Tibial nerve (tissue), 4 donors: ENCODE measurements at regions not wholly inside any gene's neighbourhood (a gene's known extent, or its start where the extent isn't known, plus 50 kb on each side); places are given as distances from the start of the nearest gene placed in this dataset.

Experiments
- EP300 ChIP-seq, 2 donors: sonication (generic); formaldehyde crosslinking; IDR thresholded peaks; one replicate each; pipeline ENCODE4 v1.6.1; 2017; ENCODE audit warnings: antibody characterized with exemption in 2 of 2, mild to moderate bottlenecking in 1 of 2
- POLR2A ChIP-seq, 2 donors: fragments of 450-650 bp; IDR thresholded peaks; one replicate each; pipeline ENCODE4 v1.6.1; 2017; ENCODE audit warnings: antibody characterized with exemption in 2 of 2, mild to moderate bottlenecking in 2 of 2, moderate library complexity in 2 of 2
- TF ChIP-seq, protein P1 (sequence below), 5 experiments: fragments of 200-600 bp in 3 of 5; fragments of 450-650 bp in 2 of 5; sonication (generic) in 3 of 5; IDR thresholded peaks; one replicate each; pipeline ENCODE4 v1.5.1; 2016 to 2019; ENCODE audit warnings: antibody characterized with exemption in 5 of 5, mild to moderate bottlenecking in 3 of 5, moderate library complexity in 2 of 5

DNA sequence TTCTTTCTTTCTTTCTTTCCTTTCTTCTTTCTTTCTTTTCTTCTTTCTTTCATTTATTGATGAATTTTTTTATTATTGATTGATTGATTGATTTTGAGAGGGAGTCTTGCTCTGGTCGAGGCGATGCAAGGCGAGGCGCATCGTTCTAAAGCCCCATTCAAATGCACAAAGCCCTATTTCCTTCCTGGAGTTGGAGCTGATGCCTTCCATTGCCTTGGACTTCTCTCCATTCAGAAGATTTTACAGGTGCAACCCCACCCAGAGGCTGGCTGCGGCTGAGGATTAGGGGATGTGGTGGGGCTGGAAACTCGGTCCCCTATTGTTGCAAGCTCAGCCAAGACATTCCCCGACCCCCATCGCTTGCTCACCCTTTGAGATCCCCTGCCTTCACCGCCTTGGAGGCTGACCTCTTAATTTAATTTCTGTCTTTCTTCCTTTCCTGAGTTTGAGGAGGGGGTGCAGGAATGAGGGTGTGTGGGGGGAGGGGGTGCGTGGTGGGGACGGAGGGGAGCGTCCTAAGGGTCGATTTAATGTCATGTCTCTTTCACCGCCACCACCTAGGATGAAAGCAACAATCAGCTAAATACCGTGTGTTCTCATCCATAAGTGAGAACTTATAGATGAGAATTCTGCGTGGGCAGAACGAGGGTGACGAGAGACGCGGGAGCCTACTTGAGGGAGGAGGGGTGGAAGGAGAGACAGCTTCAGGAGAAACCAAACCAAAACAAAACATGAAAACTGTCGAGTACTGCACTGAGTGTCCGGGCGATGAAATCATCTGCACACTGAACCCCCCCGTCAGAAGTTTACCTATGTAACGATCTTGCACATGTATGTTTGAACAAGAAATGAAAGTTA lies 3913.9 kb upstream of the OR11H1 start:
- TF ChIP-seq, protein P1, sequence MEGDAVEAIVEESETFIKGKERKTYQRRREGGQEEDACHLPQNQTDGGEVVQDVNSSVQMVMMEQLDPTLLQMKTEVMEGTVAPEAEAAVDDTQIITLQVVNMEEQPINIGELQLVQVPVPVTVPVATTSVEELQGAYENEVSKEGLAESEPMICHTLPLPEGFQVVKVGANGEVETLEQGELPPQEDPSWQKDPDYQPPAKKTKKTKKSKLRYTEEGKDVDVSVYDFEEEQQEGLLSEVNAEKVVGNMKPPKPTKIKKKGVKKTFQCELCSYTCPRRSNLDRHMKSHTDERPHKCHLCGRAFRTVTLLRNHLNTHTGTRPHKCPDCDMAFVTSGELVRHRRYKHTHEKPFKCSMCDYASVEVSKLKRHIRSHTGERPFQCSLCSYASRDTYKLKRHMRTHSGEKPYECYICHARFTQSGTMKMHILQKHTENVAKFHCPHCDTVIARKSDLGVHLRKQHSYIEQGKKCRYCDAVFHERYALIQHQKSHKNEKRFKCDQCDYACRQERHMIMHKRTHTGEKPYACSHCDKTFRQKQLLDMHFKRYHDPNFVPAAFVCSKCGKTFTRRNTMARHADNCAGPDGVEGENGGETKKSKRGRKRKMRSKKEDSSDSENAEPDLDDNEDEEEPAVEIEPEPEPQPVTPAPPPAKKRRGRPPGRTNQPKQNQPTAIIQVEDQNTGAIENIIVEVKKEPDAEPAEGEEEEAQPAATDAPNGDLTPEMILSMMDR (IDR thresholded peaks at IDR 0.05): no peak
- TF ChIP-seq POLR2A (IDR thresholded peaks at IDR 0.05) (no peak), EP300 (IDR thresholded peaks at IDR 0.05) (no peak)
